ENCODE measurements at regions not wholly inside any gene's neighbourhood (a gene's known extent, or its start where the extent isn't known, plus 50 kb on each side); places are given as distances from the start of the nearest gene placed in this dataset.
"Not testable (repeated sequence)": the region's sequence is repeated elsewhere in the genome, so short reads cannot be mapped to it uniquely, and the experiment has no call there.

GRCh38 chr3:156043832-156044633 is 76.3 kb upstream of the KCNAB1 start:
- H3K79me2 ChIP-seq (ENCODE audit: insufficient read depth, low read depth, low read length); H3K36me3 ChIP-seq (ENCODE audit: insufficient read depth, low read length); intact Hi-C loops (cut with micrococcal nuclease; ENCODE audit: unreplicated experiment); H3K4me2 ChIP-seq (ENCODE audit: low read length); H3K9me2 ChIP-seq (ENCODE audit: insufficient read depth, low read length); H3K4me3 ChIP-seq (ENCODE audit: low read depth, low read length, poor library complexity, severe bottlenecking); BruUV-seq (replicated peaks); H3K27ac ChIP-seq (ENCODE audit: low read depth, low read length, poor library complexity, severe bottlenecking); H4K20me1 ChIP-seq (ENCODE audit: insufficient read depth, low read length); H3K4me1 ChIP-seq (ENCODE audit: insufficient read depth, low read length, poor library complexity, severe bottlenecking); H3K9me3 ChIP-seq (ENCODE audit: low read length); H2AFZ ChIP-seq (ENCODE audit: low read length): not testable (repeated sequence)
- TF ChIP-seq, protein P1, sequence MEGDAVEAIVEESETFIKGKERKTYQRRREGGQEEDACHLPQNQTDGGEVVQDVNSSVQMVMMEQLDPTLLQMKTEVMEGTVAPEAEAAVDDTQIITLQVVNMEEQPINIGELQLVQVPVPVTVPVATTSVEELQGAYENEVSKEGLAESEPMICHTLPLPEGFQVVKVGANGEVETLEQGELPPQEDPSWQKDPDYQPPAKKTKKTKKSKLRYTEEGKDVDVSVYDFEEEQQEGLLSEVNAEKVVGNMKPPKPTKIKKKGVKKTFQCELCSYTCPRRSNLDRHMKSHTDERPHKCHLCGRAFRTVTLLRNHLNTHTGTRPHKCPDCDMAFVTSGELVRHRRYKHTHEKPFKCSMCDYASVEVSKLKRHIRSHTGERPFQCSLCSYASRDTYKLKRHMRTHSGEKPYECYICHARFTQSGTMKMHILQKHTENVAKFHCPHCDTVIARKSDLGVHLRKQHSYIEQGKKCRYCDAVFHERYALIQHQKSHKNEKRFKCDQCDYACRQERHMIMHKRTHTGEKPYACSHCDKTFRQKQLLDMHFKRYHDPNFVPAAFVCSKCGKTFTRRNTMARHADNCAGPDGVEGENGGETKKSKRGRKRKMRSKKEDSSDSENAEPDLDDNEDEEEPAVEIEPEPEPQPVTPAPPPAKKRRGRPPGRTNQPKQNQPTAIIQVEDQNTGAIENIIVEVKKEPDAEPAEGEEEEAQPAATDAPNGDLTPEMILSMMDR (conservative IDR thresholded peaks at IDR 0.05; ENCODE audit: low read length), result peak; percentile 76
- POLR2A ChIA-PET, result interaction anchor here (0.7 kb wide), 1 partner anchor 604 kb away, joined by 4 read pairs; no protein-coding TSS in a partner anchor
- CTCF ChIA-PET (ENCODE audit: unreplicated experiment), result interaction anchor here (0.6 kb wide), 1 partner anchor 11 kb away, joined by 3 read pairs; no protein-coding TSS in a partner anchor
- DNase-seq (ENCODE audit: low spot score), result peak; percentile 1

DNA sequence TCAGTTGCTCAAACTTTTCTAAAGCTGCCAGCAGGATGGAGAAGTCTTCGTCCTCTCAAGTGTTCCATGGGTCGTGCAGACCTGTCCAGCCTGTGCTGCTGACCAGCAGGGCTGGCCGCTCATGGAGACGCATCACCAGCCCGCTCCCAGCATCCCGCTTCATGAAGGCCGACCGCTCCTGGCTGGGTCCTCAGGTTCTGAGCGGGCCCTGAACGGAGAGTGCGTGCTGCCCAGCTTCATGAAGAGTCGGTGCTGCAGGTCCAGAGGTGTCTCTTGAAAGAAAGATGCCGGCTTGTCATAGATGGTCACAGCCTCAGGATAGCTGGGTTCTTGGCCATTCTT is 75.8 kb upstream of the KCNAB1 start:
- Histone ChIP-seq H3K27ac (ENCODE audit: low read depth, low read length, poor library complexity, severe bottlenecking) (no peak overlapping the region), H3K79me2 (ENCODE audit: insufficient read depth, low read depth, low read length) (no peaks in the 10 kb centered on the region), H4K20me1 (ENCODE audit: insufficient read depth, low read length) (no peaks in the 10 kb centered on the region), H3K4me2 (ENCODE audit: low read length) (no peak overlapping the region), H3K9me3 (ENCODE audit: low read length) (no peaks in the 10 kb centered on the region), H3K4me3 (ENCODE audit: low read depth, low read length, poor library complexity, severe bottlenecking) (no peak overlapping the region), H2AFZ (ENCODE audit: low read length) (no peak overlapping the region), H3K4me1 (ENCODE audit: insufficient read depth, low read length, poor library complexity, severe bottlenecking) (no peaks in the 10 kb centered on the region), H3K36me3 (ENCODE audit: insufficient read depth, low read length) (no peaks in the 10 kb centered on the region), H3K9me2 (ENCODE audit: insufficient read depth, low read length) (no peaks in the 10 kb centered on the region)
- BruUV-seq (replicated peaks), result no TSS peak
- CTCF ChIA-PET (ENCODE audit: unreplicated experiment), result no interaction called here
- intact Hi-C loops (cut with micrococcal nuclease; ENCODE audit: unreplicated experiment), result no loop called here
- POLR2A ChIA-PET, result interaction anchor here (0.7 kb wide), 1 partner anchor 28 kb away, joined by 3 read pairs; no protein-coding TSS in a partner anchor
- TF ChIP-seq, protein P1 (conservative IDR thresholded peaks at IDR 0.05; ENCODE audit: low read length), result no peak
- no peak for TF ChIP-seq EZH2phosphoT487 (IDR thresholded peaks at IDR 0.05; ENCODE audit: borderline replicate concordance, low read depth, low read length)
- DNase-seq (ENCODE audit: low spot score), result no peak

DNA sequence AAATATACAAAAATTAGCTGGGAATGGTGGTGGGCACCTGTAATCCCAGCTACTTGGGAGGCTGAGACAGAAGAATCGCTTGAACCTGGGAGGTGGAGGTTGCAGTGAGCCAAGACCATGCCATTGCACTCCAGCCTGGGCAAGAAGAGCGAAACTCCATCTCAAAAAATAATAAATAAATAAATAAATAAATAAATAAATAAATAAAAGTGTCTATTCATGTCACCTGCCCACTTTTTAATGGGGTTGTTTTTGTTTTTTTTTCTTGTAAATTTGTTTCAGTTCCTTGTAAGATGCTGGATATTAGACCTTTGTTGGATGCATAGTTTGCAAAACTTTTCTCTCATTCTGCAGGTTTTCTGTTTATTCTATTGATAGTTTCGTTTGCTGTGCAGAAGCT is 71.9 kb upstream of the KCNAB1 start:
- H3K36me3 ChIP-seq (ENCODE audit: insufficient read depth, low read length); H3K79me2 ChIP-seq (ENCODE audit: insufficient read depth, low read depth, low read length); intact Hi-C loops (cut with micrococcal nuclease; ENCODE audit: unreplicated experiment); H3K4me1 ChIP-seq (ENCODE audit: insufficient read depth, low read length, poor library complexity, severe bottlenecking); H3K9me3 ChIP-seq (ENCODE audit: low read length); H3K27ac ChIP-seq (ENCODE audit: low read depth, low read length, poor library complexity, severe bottlenecking); BruUV-seq (replicated peaks); H3K9me2 ChIP-seq (ENCODE audit: insufficient read depth, low read length); H3K4me3 ChIP-seq (ENCODE audit: low read depth, low read length, poor library complexity, severe bottlenecking); H3K4me2 ChIP-seq (ENCODE audit: low read length); POLR2A ChIA-PET; H2AFZ ChIP-seq (ENCODE audit: low read length); CTCF ChIA-PET (ENCODE audit: unreplicated experiment); DNase-seq (ENCODE audit: low spot score); H4K20me1 ChIP-seq (ENCODE audit: insufficient read depth, low read length): not testable (repeated sequence)

Measured in OCI-LY7 (cell line).